Calu3 (cell line): ENCODE measurements at regions not wholly inside any gene's neighbourhood (a gene's known extent, or its start where the extent isn't known, plus 50 kb on each side); places are given as distances from the start of the nearest gene placed in this dataset.

Source experiments
- BruUV-seq: library from RNA; stranded (reverse); fragments of 400-500 nt; replicated peaks from 2 replicates; lab custom pipeline; 2021; lab: Mats Ljungman, UMichigan
- CTCF ChIA-PET: fragments of 300-600 bp; sonication (Branson Sonifier 250); formaldehyde crosslinking; loops from one replicate; lab custom pipeline; 2022; ENCODE audit warnings: antibody characterized with exemption; lab: Charles Lee
- DNase-seq: peaks from one replicate; pipeline ENCODE4 v3.0.0; 2022
- H3K27ac Mint-ChIP-seq: one replicate; pipeline ENCODE4 v1.8.0; 2022; ENCODE audit warnings: mixed read lengths; ENCODE audit not compliant: unreplicated experiment
- H3K27me3 Mint-ChIP-seq: one replicate; pipeline ENCODE4 v1.8.0; 2022; ENCODE audit warnings: mixed read lengths; ENCODE audit not compliant: unreplicated experiment
- H3K36me3 Mint-ChIP-seq: one replicate; pipeline ENCODE4 v1.8.0; 2022; ENCODE audit warnings: mild to moderate bottlenecking, moderate library complexity, mixed read lengths; ENCODE audit not compliant: insufficient read depth, unreplicated experiment
- H3K4me1 Mint-ChIP-seq: one replicate; pipeline ENCODE4 v1.8.0; 2022; ENCODE audit warnings: mild to moderate bottlenecking, low read depth, mixed read lengths; ENCODE audit not compliant: unreplicated experiment
- H3K4me3 Mint-ChIP-seq: one replicate; pipeline ENCODE4 v1.8.0; 2022; ENCODE audit warnings: mild to moderate bottlenecking, low read depth, moderate library complexity, mixed read lengths; ENCODE audit not compliant: unreplicated experiment
- H3K9me3 Mint-ChIP-seq: one replicate; pipeline ENCODE4 v1.8.0; 2022; ENCODE audit warnings: low read depth, mixed read lengths; ENCODE audit not compliant: unreplicated experiment
- intact Hi-C: fragments of 100-400 bp; cut with micrococcal nuclease; formaldehyde crosslinking; loops from one replicate; pipeline ENCODE4 v1.10.0; 2022; ENCODE audit not compliant: unreplicated experiment
- TF ChIP-seq, protein P1 (sequence below): fragments of 200-600 bp; IDR thresholded peaks from one replicate; pipeline ENCODE4 v1.8.0; 2022; ENCODE audit warnings: antibody characterized with exemption; ENCODE audit not compliant: unreplicated experiment

DNA sequence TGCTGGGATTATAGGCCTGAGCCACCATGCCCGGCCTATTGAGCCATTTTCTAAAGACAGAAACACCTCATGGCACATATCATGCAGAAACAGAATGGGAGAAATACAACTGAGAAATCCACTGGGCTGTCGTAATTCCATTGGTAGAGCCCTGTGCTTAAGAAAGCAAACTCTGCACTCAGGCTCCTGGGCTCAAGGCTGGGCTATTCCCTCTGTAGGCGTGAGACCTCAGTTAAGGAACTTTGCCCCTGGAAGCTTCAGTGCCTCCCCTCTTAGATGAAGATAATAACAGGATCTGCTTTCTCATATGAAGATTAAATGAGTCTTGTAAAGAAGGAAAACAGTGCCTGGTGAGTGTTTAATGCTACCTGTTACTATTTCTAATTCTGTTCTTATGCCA, 120.3 kb downstream of the PXDC1 start:
- no peak overlapping the region for H3K27ac Mint-ChIP-seq
- no peaks in the 10 kb centered on the region for H3K36me3 Mint-ChIP-seq
- no peak for DNase-seq
- no peaks in the 10 kb centered on the region for H3K9me3 Mint-ChIP-seq
- no peak overlapping the region for H3K4me3 Mint-ChIP-seq
- H3K27me3 Mint-ChIP-seq: peaks cover 60% of the 10 kb centered on the region
- intact Hi-C loops: no loop called here
- H3K4me1 Mint-ChIP-seq: peaks cover 7% of the 10 kb centered on the region
- TF ChIP-seq, protein P1, sequence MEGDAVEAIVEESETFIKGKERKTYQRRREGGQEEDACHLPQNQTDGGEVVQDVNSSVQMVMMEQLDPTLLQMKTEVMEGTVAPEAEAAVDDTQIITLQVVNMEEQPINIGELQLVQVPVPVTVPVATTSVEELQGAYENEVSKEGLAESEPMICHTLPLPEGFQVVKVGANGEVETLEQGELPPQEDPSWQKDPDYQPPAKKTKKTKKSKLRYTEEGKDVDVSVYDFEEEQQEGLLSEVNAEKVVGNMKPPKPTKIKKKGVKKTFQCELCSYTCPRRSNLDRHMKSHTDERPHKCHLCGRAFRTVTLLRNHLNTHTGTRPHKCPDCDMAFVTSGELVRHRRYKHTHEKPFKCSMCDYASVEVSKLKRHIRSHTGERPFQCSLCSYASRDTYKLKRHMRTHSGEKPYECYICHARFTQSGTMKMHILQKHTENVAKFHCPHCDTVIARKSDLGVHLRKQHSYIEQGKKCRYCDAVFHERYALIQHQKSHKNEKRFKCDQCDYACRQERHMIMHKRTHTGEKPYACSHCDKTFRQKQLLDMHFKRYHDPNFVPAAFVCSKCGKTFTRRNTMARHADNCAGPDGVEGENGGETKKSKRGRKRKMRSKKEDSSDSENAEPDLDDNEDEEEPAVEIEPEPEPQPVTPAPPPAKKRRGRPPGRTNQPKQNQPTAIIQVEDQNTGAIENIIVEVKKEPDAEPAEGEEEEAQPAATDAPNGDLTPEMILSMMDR: no peak
- BruUV-seq: no TSS peak
- CTCF ChIA-PET: no interaction called here

DNA sequence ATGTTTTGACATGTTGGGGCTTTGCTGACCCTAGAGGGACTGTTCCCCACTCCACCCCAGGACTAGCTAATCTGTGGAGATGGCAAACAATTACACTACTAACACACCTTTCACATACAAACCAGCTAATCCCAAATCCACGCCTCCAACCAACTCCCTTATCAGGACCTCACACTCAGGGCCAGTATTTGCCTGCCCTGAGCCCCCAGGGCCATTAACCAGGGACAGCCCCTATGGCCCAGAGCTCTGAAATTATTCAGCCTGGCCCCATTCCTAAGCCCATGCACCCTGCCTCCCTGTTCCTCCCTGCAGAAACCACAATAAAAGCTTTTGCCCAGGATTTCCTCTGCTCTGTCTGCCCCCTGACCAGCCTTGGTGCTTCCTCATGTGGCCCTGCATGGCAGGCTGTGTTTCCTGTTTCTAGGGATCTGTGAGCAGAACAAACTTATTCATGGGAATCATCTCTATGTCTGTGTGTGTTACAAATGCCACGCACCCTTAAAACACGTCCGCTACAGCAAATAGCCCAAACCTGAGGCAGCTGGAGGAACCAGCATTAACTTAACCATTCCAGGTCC, 121.2 kb downstream of the PXDC1 start:
- TF ChIP-seq, protein P1: no peak
- intact Hi-C loops: no loop called here
- CTCF ChIA-PET: no interaction called here
- no TSS peak for BruUV-seq
- H3K4me3 Mint-ChIP-seq: no peak overlapping the region
- peaks cover 68% of the 10 kb centered on the region for H3K27me3 Mint-ChIP-seq
- H3K9me3 Mint-ChIP-seq: no peaks in the 10 kb centered on the region
- DNase-seq: no peak
- H3K36me3 Mint-ChIP-seq: no peaks in the 10 kb centered on the region
- no peak overlapping the region for H3K27ac Mint-ChIP-seq
- H3K4me1 Mint-ChIP-seq: peaks cover 7% of the 10 kb centered on the region

DNA sequence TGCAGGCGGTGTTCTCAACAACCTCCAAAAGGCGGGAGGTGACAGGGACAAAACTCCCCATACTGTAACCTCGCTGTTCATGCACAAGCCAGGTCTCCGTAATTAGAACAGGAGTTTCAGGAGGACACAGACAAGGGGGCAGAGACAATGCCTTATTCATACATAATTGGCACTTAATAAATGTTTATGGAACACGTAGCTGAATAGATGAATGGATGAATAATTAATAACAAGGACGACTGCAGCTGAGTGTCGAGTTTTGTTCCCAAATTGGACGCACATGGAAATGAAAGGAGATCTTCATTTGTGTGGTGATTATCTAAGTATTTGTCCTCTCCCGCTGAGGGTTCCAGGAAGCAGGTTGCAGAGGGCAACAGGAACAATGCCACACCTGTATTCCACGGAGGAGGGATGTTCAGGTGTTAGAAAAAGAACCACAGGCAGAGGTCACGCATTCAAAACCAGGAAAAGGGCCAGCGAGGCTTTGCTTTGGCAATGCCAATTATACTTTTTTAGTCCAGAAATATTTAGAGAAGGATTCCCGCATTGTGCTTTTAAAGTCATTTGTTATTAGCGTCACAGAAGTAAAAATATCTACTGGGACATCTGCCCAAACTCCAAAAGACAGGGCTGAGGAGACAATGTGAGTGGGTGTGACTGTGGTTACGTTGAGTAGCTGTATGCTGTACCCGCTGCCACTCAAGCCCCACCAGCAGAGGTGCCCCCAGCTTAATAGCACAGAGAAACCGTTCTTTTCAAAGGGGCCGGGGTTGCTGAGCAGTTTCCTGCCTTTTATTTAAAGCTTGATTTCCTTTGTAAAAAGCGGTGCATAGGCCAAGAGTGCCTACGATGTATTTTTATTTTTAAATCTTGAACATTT, 123.3 kb downstream of the PXDC1 start:
- no peak for DNase-seq
- intact Hi-C loops: no loop called here
- H3K27me3 Mint-ChIP-seq: peaks cover 86% of the 10 kb centered on the region
- CTCF ChIA-PET: interaction anchor here (0.6 kb wide), 1 partner anchor 1383 kb away, joined by 3 read pairs; no protein-coding TSS in a partner anchor
- no peak overlapping the region for H3K4me3 Mint-ChIP-seq
- peaks cover 7% of the 10 kb centered on the region for H3K4me1 Mint-ChIP-seq
- BruUV-seq: no TSS peak
- no peaks in the 10 kb centered on the region for H3K9me3 Mint-ChIP-seq
- no peak overlapping the region for H3K27ac Mint-ChIP-seq
- no peaks in the 10 kb centered on the region for H3K36me3 Mint-ChIP-seq
- TF ChIP-seq, protein P1: no peak

DNA sequence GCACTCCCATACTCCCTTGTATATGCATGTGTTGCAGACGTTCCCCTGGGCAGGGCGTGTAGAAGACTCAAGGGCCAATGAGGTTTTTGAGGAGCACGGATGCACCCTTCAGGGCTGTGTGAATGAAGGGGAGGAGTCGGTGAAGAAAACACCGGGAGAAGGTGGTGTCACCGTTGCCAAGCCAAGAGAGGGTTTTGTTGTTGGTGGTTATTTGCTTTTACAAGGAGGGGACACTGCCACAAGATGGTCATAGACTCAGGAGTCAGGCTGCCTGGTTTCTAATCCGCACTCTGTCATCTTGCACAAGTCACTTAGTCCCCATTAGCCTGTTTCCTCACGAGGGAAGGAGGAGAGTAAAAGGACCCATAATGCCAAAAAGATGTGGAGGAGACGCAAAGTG, 124.0 kb downstream of the PXDC1 start:
- Mint-ChIP-seq H3K9me3 (no peaks in the 10 kb centered on the region), H3K4me1 (peaks cover 7% of the 10 kb centered on the region), H3K36me3 (no peaks in the 10 kb centered on the region), H3K27ac (no peak overlapping the region), H3K27me3 (peaks cover 84% of the 10 kb centered on the region), H3K4me3 (no peak overlapping the region)
- TF ChIP-seq, protein P1: no peak
- no peak for DNase-seq
- CTCF ChIA-PET: no interaction called here
- intact Hi-C loops: no loop called here
- BruUV-seq: no TSS peak
